Heart left ventricle (tissue), 13 donors: ENCODE measurements at regions not wholly inside any gene's neighbourhood (a gene's known extent, or its start where the extent isn't known, plus 50 kb on each side); places are given as distances from the start of the nearest gene placed in this dataset.

ENCODE experiments used
- POLR2A ChIP-seq, 2 donors: fragments of 450-650 bp; IDR thresholded peaks; one replicate each; pipeline ENCODE4 v1.6.1; 2017; ENCODE audit warnings: antibody characterized with exemption in 2 of 2, mild to moderate bottlenecking in 2 of 2, moderate library complexity in 2 of 2
- TF ChIP-seq, protein P1 (sequence below), 12 donors: fragments of 200-600 bp; sonication (generic) in 4 of 12; IDR thresholded peaks; one replicate each; pipeline versions ENCODE4 v1.5.0 to v1.8.0; 2018 to 2022; ENCODE audit warnings: antibody characterized with exemption in 12 of 12, mild to moderate bottlenecking in 5 of 12
- donor health status: ischemic (EF 13 %, LVEDD 7.1; RV severe dilation, severe dysfunction).
- donor health status: DM: no; HTN: yes; CAD: no.
- donor health status: DM: no; HTN: no; CAD: no.
- donor health status: ischemic (EF 25% LVEDD 6.9; RV normal size, moderate dysfunction).
- donor health status: ischemic (EF 25% LVEDD 5.7; RV mildly dilated, moderate dysfunction).
- donor health status: ischemic (EF 35%, LVEDD 5.7; RV mildly dilated, moderate dysfunction).
- donor health status: nonischemic (EF 11% LVEDD 7.7; RV severe dilation, severe dysfunction).
- donor health status: DM: yes; HTN: yes; CAD: no.
- donor health status: PGD.
- donor health status: ischemic (EF 29% LVEDD 5.4; RV normal size, mild dysfunction).
- donor health status: nonischemic (EF 23%, LVEDD 6.1; RV moderate dilation, normal function).

DNA sequence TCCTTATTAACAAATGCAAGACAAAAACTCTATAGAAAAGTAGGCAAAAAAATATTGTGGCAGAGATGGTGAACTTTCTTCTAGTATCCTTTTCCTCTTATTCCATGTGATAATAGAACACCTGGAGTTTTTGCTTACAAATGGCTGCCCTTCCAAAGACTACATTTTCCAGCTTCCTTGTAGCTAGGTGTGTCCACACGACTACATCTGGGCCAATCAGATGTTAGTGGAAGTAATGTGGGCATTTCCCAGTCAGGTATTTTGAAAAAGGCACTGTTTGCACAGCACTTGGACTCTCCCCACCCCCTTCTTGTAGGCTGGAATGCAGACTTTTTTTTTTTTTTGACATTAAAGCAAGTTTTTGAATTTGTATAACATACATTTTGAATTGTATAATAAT lies 105.5 kb upstream of the TBX20 start:
- TF ChIP-seq, protein P1, sequence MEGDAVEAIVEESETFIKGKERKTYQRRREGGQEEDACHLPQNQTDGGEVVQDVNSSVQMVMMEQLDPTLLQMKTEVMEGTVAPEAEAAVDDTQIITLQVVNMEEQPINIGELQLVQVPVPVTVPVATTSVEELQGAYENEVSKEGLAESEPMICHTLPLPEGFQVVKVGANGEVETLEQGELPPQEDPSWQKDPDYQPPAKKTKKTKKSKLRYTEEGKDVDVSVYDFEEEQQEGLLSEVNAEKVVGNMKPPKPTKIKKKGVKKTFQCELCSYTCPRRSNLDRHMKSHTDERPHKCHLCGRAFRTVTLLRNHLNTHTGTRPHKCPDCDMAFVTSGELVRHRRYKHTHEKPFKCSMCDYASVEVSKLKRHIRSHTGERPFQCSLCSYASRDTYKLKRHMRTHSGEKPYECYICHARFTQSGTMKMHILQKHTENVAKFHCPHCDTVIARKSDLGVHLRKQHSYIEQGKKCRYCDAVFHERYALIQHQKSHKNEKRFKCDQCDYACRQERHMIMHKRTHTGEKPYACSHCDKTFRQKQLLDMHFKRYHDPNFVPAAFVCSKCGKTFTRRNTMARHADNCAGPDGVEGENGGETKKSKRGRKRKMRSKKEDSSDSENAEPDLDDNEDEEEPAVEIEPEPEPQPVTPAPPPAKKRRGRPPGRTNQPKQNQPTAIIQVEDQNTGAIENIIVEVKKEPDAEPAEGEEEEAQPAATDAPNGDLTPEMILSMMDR (IDR thresholded peaks at IDR 0.05): no peak
- no peak for TF ChIP-seq POLR2A (IDR thresholded peaks at IDR 0.05)
